Activated CD8-positive, alpha-beta memory T cell treated with anti-CD3 and anti-CD28 coated beads, Interleukin-2, amount 50 U/mL, for 24 hours (primary cell): ENCODE measurements at regions not wholly inside any gene's neighbourhood (a gene's known extent, or its start where the extent isn't known, plus 50 kb on each side); places are given as distances from the start of the nearest gene placed in this dataset.

Experiments used
- DNase-seq: peaks from one replicate; pipeline ENCODE4 v3.0.0-alpha.2; 2020; ENCODE audit errors: extremely low read depth

DNA sequence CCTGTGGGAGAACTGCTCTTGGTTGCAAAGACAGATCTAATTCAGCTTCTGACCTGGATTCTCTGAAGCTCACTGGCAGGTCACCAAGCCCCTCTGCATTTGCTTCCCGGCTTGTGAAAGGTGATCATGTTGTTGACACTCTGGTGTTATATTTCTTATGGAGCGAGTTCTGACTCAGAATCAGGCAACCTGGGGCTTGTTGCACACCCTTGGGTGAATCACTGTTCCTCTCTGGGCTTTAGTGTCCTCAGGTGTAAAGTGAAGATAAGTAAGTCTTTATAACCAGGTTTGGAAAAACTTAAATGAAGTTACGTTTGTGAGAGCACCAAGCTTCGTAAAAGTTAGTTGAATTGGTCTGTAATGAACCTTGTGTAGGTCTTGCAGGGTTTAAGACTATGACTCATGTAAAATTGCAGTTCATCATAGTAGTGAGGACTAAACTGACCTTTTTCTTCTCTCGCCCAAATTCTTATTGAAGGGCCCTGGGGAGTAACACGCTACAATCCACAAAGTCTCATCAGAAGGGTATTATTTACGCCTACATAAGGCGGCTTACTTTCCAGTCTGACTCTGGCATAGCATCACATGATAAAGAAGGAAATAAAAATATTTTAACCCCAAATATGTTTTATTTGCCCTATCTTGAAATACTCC, 218.6 kb downstream of the TMEM38B start:
- no peak for DNase-seq

DNA sequence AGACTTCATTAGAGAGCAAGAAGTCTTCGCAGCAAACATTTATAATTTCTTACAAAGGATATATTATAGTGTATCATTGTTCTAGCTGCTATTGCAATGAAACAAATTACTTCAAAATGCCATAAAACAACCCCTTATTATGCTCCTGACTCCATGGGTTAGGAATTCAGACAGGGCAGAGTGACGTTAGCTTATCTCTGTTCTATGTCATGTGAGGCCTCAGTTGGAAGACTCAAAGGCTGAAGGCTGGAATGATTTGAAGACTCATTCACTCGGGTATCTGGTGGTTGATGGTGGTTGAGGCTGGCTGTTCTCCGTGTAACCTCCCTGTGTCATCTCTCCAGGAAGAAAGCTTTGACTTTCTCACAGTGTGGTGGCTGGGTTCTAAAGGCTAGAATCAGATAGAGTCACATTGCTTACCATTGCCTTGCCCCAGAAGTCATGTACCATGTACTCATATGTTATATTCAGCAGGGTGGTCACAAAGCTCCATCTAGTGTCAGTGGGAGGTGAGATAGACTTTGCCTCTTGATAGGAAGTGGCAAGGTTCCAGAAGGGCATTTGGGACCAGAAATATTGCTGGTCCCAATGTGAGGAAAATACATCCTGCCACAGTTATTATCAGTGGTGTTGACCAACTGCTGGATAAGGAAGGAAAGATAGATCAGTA, 226.9 kb downstream of the TMEM38B start:
- no peak for DNase-seq

DNA sequence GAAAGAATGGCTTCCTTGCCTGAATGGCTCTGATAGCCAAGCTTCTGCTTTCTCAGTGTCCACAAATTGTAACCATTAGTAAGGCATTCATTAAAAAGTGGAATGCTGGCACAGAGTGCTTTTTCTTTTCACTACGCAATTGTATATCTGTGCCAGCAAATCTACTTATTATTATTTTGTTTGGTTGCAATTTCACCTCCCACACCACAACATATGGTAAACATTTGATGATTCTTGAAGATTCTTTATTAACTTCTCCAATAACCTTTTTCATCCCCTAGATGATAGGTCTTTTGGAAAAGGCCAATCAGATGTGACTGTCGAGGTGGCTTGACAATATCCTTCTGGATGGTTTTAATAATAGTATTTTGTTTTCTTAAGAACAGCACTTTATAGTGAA, 234.1 kb downstream of the TMEM38B start:
- no peak for DNase-seq

DNA sequence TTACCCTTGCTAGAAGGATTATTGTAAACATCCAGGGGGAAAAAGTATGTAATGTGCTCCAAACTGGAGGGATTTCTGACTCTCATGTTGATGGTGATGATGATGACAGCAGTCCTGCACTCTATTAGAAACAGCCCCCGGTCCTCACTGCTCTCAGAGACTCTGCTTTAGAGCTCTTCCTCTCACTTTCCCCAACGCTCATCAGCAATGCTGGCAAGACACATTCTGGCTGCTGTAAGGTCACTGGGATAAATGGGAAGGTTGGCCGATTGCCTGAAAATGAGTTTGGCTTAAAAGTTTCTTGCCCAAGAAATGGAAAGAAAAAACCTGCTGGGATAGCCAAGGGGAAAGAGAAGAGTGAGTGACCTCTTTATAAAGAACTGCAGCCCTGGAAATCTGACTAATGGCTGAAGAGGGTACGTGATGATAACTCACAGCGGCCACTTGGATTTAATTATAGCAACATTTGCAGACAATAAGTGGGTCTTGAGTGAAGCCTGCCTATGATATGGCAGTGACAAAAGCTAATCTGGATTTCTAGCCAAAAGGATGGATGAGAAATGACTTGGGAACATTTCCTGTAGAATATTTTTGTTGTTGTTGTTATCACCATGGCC, 235.8 kb downstream of the TMEM38B start:
- DNase-seq = no peak

DNA sequence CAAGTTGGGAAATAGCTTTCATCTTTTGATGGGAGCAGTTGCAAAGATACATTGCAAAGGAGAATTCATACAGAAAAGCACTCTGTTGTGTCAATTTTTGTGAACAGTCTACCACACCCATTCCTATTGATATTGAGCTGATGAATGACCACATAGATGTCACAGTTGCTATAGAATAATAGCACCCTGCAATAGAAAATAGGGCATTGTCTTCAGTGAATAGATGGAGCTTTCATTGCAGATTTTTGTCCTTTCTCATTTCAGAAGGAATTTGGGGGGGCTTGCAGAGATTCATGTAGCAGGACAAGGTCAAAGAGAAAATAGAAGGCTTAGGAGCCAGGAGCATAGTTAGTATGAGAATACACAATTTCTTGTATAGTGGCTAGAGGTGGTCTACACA, 237.9 kb downstream of the TMEM38B start:
- no peak for DNase-seq

DNA sequence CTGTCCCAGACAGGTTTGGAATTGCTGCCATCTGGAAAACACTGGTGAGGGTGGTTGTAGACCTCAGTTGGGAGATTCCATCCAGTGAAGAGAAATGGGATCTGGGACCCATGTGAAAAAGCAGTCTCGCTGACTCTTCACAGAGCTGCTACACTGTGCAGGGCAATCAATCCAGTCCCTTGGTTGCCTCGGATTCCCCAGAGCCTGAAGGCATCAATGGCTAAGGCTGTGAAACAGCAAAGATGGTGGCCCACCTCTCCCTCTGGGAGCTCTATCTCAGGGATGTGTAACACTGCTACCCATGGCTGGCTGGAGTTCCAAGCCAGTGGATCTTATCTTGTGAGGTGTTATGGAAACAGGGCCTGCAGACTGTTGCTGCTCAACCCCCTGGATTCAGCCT, 256.1 kb downstream of the TMEM38B start:
- no peak for DNase-seq

DNA sequence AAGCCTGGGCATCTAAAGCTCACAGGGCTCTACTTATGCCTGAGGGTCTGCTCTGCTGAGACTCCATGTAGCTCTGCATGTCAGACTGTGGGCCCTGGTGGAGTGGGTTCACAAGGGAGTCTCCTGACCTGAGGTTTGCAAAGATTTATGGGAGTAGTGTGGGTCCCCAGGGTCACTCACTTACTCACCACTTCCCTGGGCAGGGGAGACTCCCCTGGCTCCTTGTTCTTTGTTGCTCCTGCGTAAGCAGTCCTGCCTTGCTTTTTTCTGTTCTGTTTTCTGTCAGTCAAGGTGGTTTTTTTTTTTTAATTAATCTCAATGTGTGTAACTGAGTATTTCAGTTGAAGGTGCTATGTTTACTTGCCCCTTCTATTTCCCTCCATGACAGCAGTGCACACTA, 256.6 kb downstream of the TMEM38B start:
- no peak for DNase-seq

DNA sequence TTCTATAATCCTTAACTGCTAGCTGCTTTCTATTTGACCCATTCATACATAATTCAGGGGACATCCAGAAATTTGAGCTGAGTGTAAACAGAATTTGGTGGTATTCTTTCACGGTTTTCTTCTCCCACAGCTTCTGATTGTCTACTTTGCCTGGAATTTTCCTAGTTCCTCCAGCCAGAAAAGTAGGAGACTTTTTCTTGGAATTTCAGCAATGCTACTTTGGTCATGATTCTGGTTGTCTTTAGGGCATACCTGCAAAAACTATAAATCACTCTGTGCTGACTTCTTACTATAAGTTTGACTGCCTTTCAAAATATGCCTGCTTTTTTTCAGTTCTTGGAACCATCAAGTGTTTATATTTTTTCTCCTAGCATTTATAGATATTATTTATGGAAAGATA, 260.2 kb downstream of the TMEM38B start:
- DNase-seq = no peak

DNA sequence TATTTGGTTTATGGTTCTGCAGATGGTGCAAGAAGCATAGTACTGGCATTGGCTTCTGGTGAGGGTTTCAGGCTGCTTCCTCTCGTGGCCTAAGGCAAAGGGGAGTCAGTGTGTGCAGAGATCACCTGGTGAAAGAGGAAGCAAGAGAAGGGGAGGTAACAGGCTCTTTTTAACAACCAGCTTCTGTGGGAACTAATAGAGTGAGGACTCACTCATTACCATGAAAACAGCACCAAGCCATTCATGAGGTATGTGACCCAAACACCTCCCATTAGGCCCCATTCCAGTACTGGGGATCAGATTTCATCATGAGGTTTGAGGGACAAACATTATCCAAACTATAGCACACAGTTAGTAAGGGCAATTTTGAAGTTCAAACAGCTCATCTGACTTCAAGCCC, 263.5 kb downstream of the TMEM38B start:
- DNase-seq = no peak

DNA sequence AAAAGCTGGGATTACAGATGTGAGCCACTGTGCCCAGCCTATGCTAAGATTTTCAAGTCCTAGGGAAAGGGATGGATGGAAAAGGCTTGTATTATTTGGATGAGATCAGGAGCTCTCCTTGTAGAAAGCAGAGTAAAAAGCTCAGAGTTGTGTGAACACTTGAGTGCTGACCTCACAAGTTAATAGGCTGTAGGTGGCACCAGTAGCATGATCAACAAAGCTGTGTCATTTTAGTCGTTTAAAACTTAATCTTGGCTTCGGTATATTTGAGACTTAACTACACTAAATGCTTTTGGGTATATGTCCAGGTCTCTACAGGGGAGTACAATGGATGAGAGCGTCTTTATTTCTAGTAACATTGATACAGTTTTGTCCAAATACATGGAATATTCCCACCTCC, 264.2 kb downstream of the TMEM38B start:
- no peak for DNase-seq

DNA sequence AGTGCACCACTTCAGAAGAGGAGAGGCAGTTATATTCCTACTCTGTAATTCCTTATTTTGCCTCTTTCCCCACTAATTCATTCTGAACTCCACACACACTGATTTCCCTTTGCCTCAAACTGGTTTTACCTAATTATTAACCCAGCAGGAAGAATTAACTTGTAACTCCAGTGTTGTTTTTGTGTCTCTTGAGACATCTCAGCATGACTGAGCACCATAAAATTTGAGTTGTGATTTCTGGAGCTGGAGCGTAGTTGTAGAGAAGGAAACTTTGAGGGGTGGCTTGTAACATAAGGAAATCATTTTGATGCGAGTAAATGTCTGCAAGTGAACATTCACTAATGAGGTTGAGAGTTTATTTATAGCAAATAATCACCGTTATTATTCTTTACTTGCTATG, 265.2 kb downstream of the TMEM38B start:
- no peak for DNase-seq

DNA sequence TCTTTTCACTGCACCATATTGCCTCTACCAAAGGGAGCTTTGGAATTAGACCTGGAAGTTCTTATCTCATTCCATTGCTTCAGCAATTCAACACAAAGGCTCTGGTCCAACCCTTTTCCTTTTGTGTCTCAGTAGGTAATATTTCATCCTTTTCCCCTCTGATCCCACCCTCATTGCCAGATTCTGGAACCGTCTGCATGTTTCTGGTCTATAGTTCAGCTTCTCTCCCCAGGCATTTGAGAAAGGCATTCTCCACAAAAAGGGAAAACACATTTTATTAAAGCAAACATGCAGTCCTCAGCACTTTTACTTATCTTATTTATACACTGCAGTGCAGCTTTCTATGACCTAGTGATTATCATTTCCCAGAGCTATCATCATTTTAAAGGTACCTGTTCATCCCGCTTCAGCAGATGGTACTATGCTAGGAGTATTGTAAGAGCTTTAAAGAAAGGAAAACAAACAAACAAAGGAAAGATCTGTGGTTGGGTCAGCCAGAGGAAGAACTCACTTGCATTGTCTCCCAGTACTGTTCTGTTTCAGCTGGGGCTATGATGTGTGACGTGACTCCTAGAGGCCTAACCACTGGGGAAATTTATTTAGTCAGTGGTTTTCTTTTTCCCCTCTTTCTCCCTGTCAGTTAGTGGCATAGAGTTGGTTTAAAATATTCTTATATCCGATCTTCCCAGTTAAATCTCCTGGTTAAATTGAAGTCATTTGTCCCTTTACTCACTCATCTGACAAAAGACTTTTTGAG, 269.2 kb downstream of the TMEM38B start:
- DNase-seq = no peak

DNA sequence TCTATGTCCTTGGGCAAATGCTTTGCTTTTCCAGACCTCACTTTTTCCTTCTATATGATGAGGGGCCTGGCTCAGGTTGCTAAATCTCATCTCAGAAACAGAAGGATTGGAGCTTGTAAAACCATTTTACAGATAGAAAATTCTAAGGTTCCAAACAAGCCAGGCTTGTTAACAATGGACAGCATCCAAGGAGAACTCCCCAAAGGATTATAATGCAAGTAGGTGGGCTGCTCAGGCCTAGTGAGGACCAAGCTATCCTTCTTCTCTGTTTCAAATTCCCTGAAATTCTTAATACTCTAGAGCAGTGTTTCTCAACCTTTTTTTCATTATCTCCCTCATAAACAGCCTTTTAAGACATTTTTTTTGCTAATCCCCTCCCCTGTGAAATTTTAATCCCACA, 269.8 kb downstream of the TMEM38B start:
- no peak for DNase-seq

DNA sequence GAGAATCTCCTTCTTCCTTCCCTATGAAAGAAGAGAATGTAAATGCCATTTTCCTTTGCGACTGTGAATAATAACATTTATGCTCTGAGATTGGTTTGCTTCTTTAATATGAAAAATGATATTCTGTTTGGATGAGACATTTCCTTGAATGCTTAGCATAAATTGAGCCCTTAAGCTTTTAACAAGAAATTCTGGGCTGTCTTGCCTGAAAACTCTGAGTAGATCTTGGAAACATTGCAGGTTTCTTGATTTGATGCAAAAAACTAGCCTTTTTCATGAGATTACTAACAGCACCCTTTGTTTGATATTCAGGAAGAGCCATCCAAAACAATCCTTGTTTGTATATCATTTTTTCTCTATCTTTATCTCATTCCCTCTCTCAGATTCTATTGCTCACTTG, 272.5 kb downstream of the TMEM38B start:
- DNase-seq = no peak

DNA sequence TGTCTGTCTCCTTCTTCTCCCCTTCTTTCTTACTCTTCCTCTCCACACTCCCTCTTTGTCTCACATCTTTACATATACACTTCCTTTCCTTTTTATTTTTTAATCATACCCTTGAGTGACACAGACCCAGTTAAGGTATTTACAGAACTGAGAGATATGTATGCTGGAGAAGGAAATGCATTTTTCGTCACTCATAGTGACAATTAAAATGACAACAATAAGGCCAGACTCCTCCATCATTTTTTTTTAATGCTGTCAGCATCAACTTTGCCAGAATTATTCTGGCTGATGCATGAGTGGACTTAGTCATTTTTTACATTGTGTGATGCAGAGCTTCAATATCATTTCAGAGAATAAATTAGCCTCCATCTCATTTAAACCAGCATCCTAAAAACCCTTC, 272.9 kb downstream of the TMEM38B start:
- no peak for DNase-seq

DNA sequence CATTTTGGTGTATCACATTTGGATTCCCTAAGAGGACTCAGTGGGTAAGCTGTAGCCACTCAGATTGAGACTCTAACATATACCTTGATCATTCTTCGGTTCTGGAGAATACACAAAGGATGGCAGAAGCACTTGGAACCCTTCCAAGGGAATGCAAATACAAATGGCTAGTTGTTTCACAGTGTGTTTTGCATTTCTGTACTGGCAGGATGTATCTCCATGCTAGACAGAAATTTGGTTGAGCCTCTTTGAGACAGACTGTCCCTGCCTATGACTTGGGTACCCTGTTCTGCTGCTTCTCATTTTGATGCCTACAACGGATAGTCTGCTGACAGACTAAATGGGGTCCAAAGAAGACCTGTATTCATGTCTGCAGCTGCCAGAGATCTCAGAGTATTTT, 273.5 kb downstream of the TMEM38B start:
- DNase-seq = no peak

DNA sequence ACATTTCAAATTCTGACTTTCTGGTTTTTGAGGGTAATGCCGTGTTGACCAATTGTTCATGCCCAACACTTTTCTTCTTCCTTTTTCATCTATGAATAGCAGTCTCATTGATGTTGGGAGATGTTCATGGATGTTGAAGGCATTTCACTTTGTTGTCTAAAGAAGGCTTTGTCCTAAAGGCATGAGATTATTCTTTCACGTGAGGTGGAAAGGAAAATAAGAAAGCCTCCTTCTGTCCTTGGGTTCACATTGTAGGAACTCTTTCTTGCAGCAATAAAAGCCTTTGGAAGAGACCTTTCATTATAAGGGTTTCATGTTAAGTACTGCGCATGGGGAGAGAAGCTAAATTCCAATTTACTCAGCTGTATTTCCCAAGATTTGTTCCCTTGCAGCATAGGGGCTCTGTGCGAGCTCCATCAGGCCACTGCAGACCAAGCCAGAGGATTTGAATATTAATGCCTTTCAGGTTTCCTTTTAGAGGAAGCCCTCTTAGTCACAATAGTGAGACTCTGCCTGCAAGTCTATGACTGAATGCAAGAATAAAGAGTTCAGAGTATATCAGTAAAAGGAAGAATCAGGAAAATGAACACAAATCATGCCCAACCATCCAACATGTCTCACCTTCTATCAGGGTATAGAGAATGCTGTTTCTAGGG, 274.6 kb downstream of the TMEM38B start:
- DNase-seq = no peak

DNA sequence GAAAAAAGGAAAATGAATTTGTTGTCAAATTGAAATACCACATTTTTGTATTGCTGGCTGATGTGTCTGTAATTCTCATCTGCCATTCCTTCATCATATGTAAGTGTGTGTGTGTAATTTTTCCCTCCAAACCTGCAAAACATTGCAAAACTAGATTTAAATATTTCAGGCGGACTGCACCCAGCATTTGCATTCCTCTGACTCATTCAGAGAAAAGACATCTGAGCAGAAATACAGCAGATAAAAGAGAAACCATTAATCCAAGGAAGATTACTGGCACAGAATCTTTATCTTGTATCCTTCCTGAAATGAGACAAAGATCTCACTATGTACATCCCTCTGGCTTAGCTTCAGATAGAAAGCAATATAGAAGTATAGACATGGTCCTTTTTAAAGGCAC, 275.3 kb downstream of the TMEM38B start:
- DNase-seq = no peak

DNA sequence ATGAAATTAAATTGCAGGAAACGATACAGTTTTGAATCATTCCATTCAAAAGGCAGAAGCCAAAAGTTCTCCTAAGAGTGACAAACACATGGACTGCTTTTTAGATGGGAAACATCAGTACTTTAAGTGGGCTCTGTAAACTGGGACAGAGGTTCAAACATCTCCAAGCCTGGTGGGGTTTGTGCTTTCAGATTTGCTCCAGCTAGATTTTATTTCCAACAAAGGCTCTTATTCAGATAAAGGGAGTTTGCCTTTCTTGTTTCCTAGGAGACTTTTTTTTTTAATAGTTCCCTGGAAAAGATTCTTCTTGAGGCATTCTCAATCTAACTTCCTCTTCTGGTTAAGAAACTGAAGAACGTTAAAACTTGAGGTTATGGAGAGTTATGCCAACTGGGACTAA, 277.6 kb downstream of the TMEM38B start:
- no peak for DNase-seq

DNA sequence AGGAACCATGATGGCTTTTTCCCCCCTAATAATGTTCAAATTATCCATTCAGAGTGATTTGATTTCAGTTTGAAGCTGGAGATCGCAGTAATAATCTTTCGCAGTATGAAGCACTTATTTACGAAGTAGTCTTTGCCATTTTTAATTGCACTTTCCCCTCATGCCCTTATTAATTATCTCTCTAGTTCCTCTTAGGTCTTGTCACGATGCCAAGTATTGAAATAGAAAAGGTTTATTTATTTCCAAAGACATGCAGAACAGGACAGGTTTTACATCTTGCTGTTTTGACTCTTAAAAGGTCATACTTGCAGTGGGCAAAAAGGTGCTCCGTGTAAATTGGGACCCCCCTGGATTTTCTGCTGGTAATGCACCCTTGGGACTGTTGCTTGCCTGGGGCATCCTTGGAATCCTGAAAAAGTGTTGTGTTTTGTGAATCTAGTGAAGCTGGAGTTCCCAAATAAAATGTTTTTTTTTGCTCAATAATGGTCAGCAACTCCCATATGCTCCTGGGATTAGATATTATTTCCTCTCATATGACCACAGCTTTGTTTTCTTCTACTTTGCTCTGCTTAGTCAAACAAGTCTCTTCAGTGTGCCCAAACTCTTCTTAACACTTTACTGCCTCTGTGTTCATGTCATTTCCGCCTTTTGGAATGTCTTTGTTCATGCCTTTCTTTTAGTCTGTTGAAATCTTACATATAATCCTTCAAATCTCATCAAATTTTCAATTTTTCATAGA, 278.3 kb downstream of the TMEM38B start:
- no peak for DNase-seq

DNA sequence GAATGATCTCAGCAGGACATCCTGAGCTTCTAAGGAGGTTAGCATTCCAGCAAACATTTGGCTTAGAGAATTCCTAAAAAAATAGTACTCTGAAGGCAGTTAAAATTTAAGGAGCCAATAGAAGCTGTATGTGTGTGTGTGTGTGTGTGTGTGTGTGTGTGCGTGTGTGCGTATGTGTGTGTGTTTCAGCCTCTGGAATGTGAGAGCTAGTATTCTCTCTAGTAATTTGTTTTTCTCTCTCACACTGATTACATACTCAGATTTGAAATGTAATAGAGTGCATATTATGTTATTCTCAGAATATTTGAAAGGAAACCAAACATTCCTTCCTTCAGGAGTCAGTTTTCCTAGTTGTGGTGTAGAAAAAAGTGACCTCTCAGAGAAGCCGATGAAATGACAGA, 279.6 kb downstream of the TMEM38B start:
- no peak for DNase-seq
